Transverse colon (tissue), 4 donors: ENCODE measurements at regions not wholly inside any gene's neighbourhood (a gene's known extent, or its start where the extent isn't known, plus 50 kb on each side); places are given as distances from the start of the nearest gene placed in this dataset.

ENCODE experiments used
- DNase-seq: peaks from one replicate; pipeline ENCODE4 v3.0.0-alpha.2; 2019
- H3K27ac ChIP-seq, 4 donors: fragments of 200-600 bp; sonication (generic); 2 replicates each; pipeline ENCODE4 v1.5.1; 2016 to 2018; ENCODE audit warnings: inconsistent platforms in 4 of 4
- H3K27me3 ChIP-seq: fragments of 200-600 bp; sonication (generic); 2 replicates; pipeline ENCODE4 v1.5.1; 2017; ENCODE audit warnings: inconsistent platforms
- H3K36me3 ChIP-seq, 4 donors: fragments of 200-600 bp; sonication (generic); 2 replicates each; pipeline ENCODE4 v1.5.1; 2017 to 2019; ENCODE audit warnings: inconsistent platforms in 4 of 4
- H3K4me1 ChIP-seq, 4 donors: fragments of 200-600 bp; sonication (generic); 2 replicates each; pipeline ENCODE4 v1.5.1; 2017 to 2020; ENCODE audit warnings: inconsistent platforms in 4 of 4
- H3K4me3 ChIP-seq, 4 donors: fragments of 200-600 bp; sonication (generic); 1 replicate in 1 of 4; 2 replicates in 3 of 4; pipeline versions ENCODE4 v1.5.1 to v1.6.1; 2017 to 2019; ENCODE audit warnings: inconsistent platforms in 4 of 4
- H3K9me3 ChIP-seq, 2 donors: fragments of 200-600 bp; sonication (generic); 2 replicates each; pipeline ENCODE4 v1.5.1; 2017 to 2019; ENCODE audit warnings: inconsistent platforms in 2 of 2
- CTCF ChIP-seq, 5 experiments: fragments of 200-600 bp in 3 of 5; fragments of 450-650 bp in 2 of 5; sonication (generic) in 3 of 5; IDR thresholded peaks; 1 replicate in 2 of 5; 2 replicates in 3 of 5; pipeline ENCODE4 v1.5.1; 2016 to 2017; ENCODE audit warnings: antibody characterized with exemption in 5 of 5, inconsistent platforms in 3 of 5, mild to moderate bottlenecking in 2 of 5, moderate library complexity in 1 of 5
- EP300 ChIP-seq: sonication (generic); formaldehyde crosslinking; IDR thresholded peaks from one replicate; pipeline ENCODE4 v1.6.1; 2017; ENCODE audit warnings: antibody characterized with exemption, low read depth
- POLR2A ChIP-seq: fragments of 450-650 bp; IDR thresholded peaks from one replicate; pipeline ENCODE4 v1.6.1; 2016; ENCODE audit warnings: antibody characterized with exemption, mild to moderate bottlenecking, moderate library complexity
- POLR2AphosphoS5 ChIP-seq, 3 donors: sonication (generic); formaldehyde crosslinking; IDR thresholded peaks; one replicate each; pipeline ENCODE4 v1.6.1; 2016; ENCODE audit warnings: antibody characterized with exemption in 3 of 3
- WGBS, 2 donors: methylation state at CpG; one replicate each; pipeline ENCODE4 v1.1.5; 2018; ENCODE audit warnings: low coverage in 1 of 2; 5-methylcytosine and 5-hydroxymethylcytosine counted together
- in situ Hi-C, 4 donors: fragments of 200-750 bp; cut with MboI; loops; one replicate each; pipeline versions ENCODE4 v1.15.0 to v1.15.1; 2017; ENCODE audit warnings: low sequenced_read_pairs in 3 of 4, low pct_ligation_motif_present in 1 of 4, low pct_unique_long_range_greater_than_20kb in 1 of 4
- intact Hi-C: fragments of 100-400 bp; cut with DNase I; formaldehyde crosslinking; loops from one replicate; pipeline ENCODE4 v1.15.1; 2023; ENCODE audit warnings: low total_unique reads

GRCh38 chr9:86809151-86809550, 138.2 kb downstream of the GAS1 start:
- peaks cover 0 to 3% (median 0%) of the 10 kb centered on the region in 4 donors for H3K4me1 ChIP-seq
- WGBS, 2 donors = 80 to 83% methylated on average over 5 to 6 of the region's 6 CpGs
- intact Hi-C loops (no loop called here), in situ Hi-C loops (no loop called here)
- no peaks in the 10 kb centered on the region for H3K27me3 ChIP-seq
- no peak overlapping the region for H3K27ac ChIP-seq
- H3K4me3 ChIP-seq = no peak overlapping the region
- no peak for TF ChIP-seq POLR2AphosphoS5 (IDR thresholded peaks at IDR 0.05)
- TF ChIP-seq CTCF (IDR thresholded peaks at IDR 0.05) = no peak
- TF ChIP-seq POLR2A = no peak
- TF ChIP-seq EP300 = no peak
- H3K9me3 ChIP-seq = no peaks in the 10 kb centered on the region
- no peak for DNase-seq
- H3K36me3 ChIP-seq = no peaks in the 10 kb centered on the region

GRCh38 chr9:86807367-86807976, 139.8 kb downstream of the GAS1 start:
- 67 to 78% methylated on average over 6 to 16 of the region's 16 CpGs for WGBS, 2 donors
- in situ Hi-C loops = no loop called here
- TF ChIP-seq CTCF (IDR thresholded peaks at IDR 0.05) (no peak), POLR2AphosphoS5 (IDR thresholded peaks at IDR 0.05) (no peak), EP300 (no peak), POLR2A (no peak)
- H3K4me1 ChIP-seq = peaks cover 0 to 3% (median 0%) of the 10 kb centered on the region in 4 donors
- DNase-seq = no peak
- peak overlapping the region in 1 of 4 donors; percentile 39 for H3K27ac ChIP-seq
- intact Hi-C loops = no loop called here
- H3K27me3 ChIP-seq = no peaks in the 10 kb centered on the region
- no peak overlapping the region for H3K4me3 ChIP-seq
- no peaks in the 10 kb centered on the region for H3K9me3 ChIP-seq
- H3K36me3 ChIP-seq = no peaks in the 10 kb centered on the region

GRCh38 chr9:86804011-86804410, 143.3 kb downstream of the GAS1 start:
- Histone ChIP-seq H3K9me3 (no peaks in the 10 kb centered on the region), H3K27ac (no peak overlapping the region), H3K36me3 (no peaks in the 10 kb centered on the region), H3K4me1 (peaks cover 0 to 3% (median 0%) of the 10 kb centered on the region in 4 donors), H3K4me3 (no peak overlapping the region), H3K27me3 (no peaks in the 10 kb centered on the region)
- 84 to 100% methylated on average over 2 to 3 of the region's 3 CpGs for WGBS, 2 donors
- TF ChIP-seq POLR2AphosphoS5 (IDR thresholded peaks at IDR 0.05) = no peak
- no peak for TF ChIP-seq POLR2A
- DNase-seq = no peak
- in situ Hi-C loops (no loop called here), intact Hi-C loops (no loop called here)

- H3K36me3 ChIP-seq = no peaks in the 10 kb centered on the region
- WGBS, 2 donors = 91 to 95% methylated on average over 4 to 5 of the region's 5 CpGs
- peaks cover 0 to 3% (median 0%) of the 10 kb centered on the region in 4 donors for H3K4me1 ChIP-seq
- intact Hi-C loops = no loop called here
- TF ChIP-seq POLR2AphosphoS5 (IDR thresholded peaks at IDR 0.05) = no peak
- TF ChIP-seq EP300 = no peak
- no peak for TF ChIP-seq POLR2A
- TF ChIP-seq CTCF (IDR thresholded peaks at IDR 0.05) = no peak
- no peaks in the 10 kb centered on the region for H3K27me3 ChIP-seq
- no peaks in the 10 kb centered on the region for H3K9me3 ChIP-seq
- H3K4me3 ChIP-seq = no peak overlapping the region
- no peak for DNase-seq
- in situ Hi-C loops = no loop called here
- H3K27ac ChIP-seq = no peak overlapping the region
Observed at GRCh38 chr9:86802900-86803673, 144.2 kb downstream of the GAS1 start.
